ENCODE measurements at regions not wholly inside any gene's neighbourhood (a gene's known extent, or its start where the extent isn't known, plus 50 kb on each side); places are given as distances from the start of the nearest gene placed in this dataset.

DNA sequence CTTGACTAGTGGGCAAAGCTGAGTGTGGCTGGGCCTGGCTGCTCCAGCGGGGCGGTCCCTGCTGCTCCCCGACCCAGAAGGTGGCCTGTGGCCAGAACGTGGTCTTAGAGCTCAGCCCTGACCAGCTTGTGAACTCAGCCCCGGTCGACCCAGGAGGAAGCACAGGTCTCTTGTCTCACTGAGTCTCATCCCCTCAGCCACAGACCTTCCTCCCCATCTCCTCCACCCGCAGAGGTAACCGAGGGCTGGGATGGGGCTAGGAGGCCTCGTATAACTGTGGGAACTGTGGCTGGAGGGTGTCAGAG lies 546.2 kb upstream of the B3GAT1 start:
- TF ChIP-seq, protein P1, sequence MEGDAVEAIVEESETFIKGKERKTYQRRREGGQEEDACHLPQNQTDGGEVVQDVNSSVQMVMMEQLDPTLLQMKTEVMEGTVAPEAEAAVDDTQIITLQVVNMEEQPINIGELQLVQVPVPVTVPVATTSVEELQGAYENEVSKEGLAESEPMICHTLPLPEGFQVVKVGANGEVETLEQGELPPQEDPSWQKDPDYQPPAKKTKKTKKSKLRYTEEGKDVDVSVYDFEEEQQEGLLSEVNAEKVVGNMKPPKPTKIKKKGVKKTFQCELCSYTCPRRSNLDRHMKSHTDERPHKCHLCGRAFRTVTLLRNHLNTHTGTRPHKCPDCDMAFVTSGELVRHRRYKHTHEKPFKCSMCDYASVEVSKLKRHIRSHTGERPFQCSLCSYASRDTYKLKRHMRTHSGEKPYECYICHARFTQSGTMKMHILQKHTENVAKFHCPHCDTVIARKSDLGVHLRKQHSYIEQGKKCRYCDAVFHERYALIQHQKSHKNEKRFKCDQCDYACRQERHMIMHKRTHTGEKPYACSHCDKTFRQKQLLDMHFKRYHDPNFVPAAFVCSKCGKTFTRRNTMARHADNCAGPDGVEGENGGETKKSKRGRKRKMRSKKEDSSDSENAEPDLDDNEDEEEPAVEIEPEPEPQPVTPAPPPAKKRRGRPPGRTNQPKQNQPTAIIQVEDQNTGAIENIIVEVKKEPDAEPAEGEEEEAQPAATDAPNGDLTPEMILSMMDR (IDR thresholded peaks at IDR 0.05), result no peak
- no peak for TF ChIP-seq POLR2A (IDR thresholded peaks at IDR 0.05)
